T47D (cell line): ENCODE measurements at regions not wholly inside any gene's neighbourhood (a gene's known extent, or its start where the extent isn't known, plus 50 kb on each side); places are given as distances from the start of the nearest gene placed in this dataset.
A peak's percentile ranks its signal among the peaks of the same experiment; 100 is the strongest.
"Not testable (repeated sequence)": the region's sequence is repeated elsewhere in the genome, so short reads cannot be mapped to it uniquely, and the experiment has no call there.

Experiments
- DNase-seq, 2 experiments: peaks; one replicate each; pipeline versions ENCODE4 v3.0.0 to v3.0.0-alpha.2; 2011 to 2012; ENCODE audit warnings: low read depth in 1 of 2, low spot score in 1 of 2
- JUND ChIP-seq: IDR thresholded peaks from 2 replicates; pipeline ENCODE4 v1.6.1; 2012; ENCODE audit warnings: low read depth
- in situ Hi-C: cut with HindIII; loops from 2 replicates; pipeline ENCODE4 v1.10.0; 2016; ENCODE audit warnings: low sequenced_read_pairs, low pct_unique_long_range_greater_than_20kb

- no peak for TF ChIP-seq JUND
- in situ Hi-C loops: no loop called here
- DNase-seq: no peak
These were observed 108.4 kb upstream of the RORA start for GRCh38 chr15:61337541-61337940.

GRCh38 chr15:61336026-61336638, 107.0 kb upstream of the RORA start:
- in situ Hi-C loops: no loop called here
- no peak for DNase-seq
- TF ChIP-seq JUND: no peak

- DNase-seq, in situ Hi-C loops: not testable (repeated sequence)
These were observed 105.6 kb upstream of the RORA start for GRCh38 chr15:61334714-61335113.

GRCh38 chr15:61331019-61331418, 101.9 kb upstream of the RORA start:
- DNase-seq: no peak
- in situ Hi-C loops: no loop called here
- no peak for TF ChIP-seq JUND

GRCh38 chr15:61327019-61327631, 98.0 kb upstream of the RORA start:
- in situ Hi-C loops: no loop called here
- DNase-seq: no peak
- no peak for TF ChIP-seq JUND

GRCh38 chr15:61319892-61320291, 90.8 kb upstream of the RORA start:
- no peak for TF ChIP-seq JUND
- in situ Hi-C loops: no loop called here
- DNase-seq: no peak

GRCh38 chr15:61318802-61319525, 89.9 kb upstream of the RORA start:
- in situ Hi-C loops: no loop called here
- TF ChIP-seq JUND: no peak
- no peak for DNase-seq

GRCh38 chr15:61318301-61318700, 89.2 kb upstream of the RORA start:
- TF ChIP-seq JUND: no peak
- no peak for DNase-seq
- in situ Hi-C loops: no loop called here

- in situ Hi-C loops: no loop called here
These were observed 86.4 kb upstream of the RORA start for GRCh38 chr15:61315471-61315870.

GRCh38 chr15:61314427-61314826, 85.3 kb upstream of the RORA start:
- peak in 1 of 2 experiments; percentile 12 for DNase-seq
- TF ChIP-seq JUND: no peak
- in situ Hi-C loops: no loop called here

More at GRCh38 chr15:61315471-61315870, 86.4 kb upstream of the RORA start:
- no peak for DNase-seq
- no peak for TF ChIP-seq JUND

- no peak for TF ChIP-seq JUND
- in situ Hi-C loops: no loop called here
- no peak for DNase-seq
These were observed 80.5 kb upstream of the RORA start for GRCh38 chr15:61309617-61310016.

GRCh38 chr15:61309031-61309511, 80.0 kb upstream of the RORA start:
- DNase-seq: no peak
- no peak for TF ChIP-seq JUND
- in situ Hi-C loops: no loop called here

GRCh38 chr15:61308437-61308836, 79.3 kb upstream of the RORA start:
- TF ChIP-seq JUND: no peak
- in situ Hi-C loops: no loop called here
- DNase-seq: no peak
